GM21447 (cell line): ENCODE measurements at regions not wholly inside any gene's neighbourhood (a gene's known extent, or its start where the extent isn't known, plus 50 kb on each side); places are given as distances from the start of the nearest gene placed in this dataset.

ENCODE experiments used
- ATAC-seq: cut with Tn5 transposase; IDR thresholded peaks from one replicate; pipeline ENCODE4 v1.9.1; 2021; ENCODE audit not compliant: unreplicated experiment

DNA sequence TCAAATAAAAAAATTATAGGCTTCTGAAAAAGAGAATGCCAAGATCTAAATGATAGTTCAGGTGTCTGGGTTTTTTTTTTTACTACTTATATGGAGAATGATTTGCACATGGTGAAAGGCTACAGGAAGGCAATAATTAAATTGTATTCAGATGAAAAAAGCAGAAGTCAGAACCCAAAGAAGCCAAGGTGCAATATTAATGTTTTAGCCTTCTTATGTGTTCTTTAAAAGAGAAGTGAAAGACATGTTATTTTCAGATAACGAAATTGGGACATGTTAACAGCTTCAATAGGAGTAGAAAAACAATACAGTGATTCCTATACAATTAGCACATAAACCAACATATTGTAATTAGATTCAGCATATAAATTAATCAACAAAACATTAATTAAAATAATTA, 452.9 kb upstream of the PRMT6 start:
- no peak for ATAC-seq

GRCh38 chr1:106608841-106609240, 447.6 kb upstream of the PRMT6 start:
- ATAC-seq = no peak

DNA sequence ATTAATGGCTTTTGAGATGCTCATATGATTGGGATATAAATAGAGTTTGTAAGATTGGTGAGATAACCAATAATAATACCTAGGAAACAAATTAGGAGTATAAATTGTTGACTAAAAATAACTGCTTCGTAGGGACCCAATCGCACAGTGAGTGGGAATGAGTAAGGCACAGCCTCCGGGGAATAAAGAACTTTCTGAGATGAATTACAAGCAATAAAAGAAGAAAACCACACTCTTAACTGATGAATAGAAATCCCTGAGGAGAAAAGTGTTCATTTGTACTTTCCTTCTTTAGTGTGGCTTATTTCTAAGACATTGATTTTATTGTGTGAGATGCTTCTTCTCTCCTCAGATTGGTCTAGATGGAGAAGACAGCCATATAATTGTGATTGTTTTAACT, 443.4 kb upstream of the PRMT6 start:
- ATAC-seq = no peak

DNA sequence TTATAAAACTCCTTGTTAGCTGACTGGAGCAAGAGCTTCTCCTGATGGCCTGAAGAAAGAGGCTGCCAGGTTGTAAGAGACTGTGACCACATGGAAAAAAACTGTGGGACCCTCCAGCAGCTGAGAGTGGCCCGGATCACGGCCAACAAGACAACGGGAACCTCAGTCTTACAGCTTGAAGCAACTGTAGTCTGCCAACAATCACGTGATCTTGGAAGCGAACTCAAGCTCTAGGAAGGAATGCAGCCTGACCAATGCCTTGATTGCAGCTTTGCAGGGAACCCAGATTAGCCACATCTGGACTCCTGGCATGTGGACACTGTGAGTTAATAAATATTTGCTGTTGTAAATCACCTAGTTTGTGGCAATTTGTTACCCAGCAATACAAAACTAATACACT, 442.6 kb upstream of the PRMT6 start:
- no peak for ATAC-seq

DNA sequence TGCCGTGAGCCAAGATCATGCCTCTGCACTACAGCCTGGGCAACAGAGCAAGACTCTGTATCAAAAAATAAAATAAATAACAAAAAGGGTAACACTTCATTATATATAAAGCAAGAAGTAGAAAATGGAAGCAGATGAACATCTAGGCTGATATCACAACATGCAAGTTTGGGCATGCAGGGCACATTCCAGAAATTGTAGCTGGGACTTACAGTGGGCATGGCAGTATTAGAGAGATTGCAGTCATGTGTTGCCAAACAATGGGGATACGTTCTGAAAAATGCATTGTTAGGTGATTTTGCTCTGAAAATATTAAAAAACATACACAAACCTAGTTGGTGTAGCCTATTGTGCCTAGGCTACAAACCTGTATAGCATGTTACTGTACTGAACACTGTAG, 441.0 kb upstream of the PRMT6 start:
- no peak for ATAC-seq

GRCh38 chr1:106619080-106619826, 437.2 kb upstream of the PRMT6 start:
- ATAC-seq = no peak

GRCh38 chr1:106619827-106620134, 436.7 kb upstream of the PRMT6 start:
- no peak for ATAC-seq

DNA sequence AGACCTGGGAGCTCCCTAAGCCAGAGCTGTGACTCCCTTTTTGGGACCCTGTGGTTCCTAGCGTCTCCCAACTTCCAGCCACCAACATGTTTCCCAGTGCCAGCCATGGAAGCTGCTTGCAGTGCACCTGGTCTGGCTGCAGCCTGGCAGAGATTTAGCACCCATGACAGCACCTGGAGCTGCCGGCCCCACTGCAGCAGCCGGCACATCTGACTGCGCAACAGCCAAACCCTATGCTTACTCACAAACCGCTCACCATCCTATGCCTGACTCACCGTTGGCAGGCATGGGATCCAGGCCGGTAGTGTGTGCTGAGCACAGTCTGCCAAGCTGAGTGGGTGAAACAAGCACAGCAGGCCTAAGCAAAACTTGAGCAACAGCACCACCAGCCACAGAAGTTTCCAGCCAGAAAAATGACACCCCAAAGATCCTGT, 435.9 kb upstream of the PRMT6 start:
- ATAC-seq = no peak

GRCh38 chr1:106621853-106622252, 434.6 kb upstream of the PRMT6 start:
- no peak for ATAC-seq

DNA sequence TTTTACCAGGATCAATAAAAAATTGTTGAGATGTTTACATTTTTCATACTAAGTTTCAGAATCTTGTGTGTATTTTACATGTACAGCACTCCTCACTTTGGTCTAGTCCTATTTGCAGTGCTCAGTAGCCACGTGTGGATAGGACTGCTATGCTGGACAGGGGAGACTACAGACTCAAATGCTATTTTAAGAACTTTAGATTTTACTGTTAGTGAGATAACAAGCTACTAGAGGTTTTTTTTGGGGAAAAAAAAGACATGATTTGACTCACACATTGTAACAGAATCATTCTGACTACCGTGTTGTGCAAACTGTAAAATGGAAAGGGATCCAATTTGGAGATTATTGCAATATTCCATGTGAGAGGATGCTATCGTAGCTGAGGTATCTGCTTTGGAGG, 418.9 kb upstream of the PRMT6 start:
- ATAC-seq = no peak

DNA sequence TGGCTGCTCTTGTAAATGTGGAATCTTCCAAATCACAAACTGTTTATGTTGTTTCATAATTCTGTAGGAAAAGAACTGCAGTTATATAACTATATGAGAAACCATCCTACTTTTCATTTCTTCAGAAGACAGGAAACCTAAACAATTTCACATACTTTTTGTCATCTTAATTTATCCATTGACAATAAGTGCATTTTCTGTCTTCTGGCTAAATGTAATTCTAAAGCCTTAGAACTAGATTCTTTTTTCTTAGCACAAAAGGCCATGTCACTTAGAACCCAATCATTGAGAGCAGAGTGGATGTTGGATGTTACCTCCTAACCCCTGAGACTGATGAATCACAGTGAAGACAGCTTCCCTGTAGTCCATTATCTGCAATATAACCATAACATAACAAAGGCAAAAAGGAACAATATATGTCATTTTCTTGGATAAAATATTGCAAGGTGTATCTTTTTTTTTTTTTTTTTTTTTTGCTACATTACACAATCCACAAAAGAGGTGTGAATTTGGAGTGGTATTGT, 410.2 kb upstream of the PRMT6 start:
- no peak for ATAC-seq

DNA sequence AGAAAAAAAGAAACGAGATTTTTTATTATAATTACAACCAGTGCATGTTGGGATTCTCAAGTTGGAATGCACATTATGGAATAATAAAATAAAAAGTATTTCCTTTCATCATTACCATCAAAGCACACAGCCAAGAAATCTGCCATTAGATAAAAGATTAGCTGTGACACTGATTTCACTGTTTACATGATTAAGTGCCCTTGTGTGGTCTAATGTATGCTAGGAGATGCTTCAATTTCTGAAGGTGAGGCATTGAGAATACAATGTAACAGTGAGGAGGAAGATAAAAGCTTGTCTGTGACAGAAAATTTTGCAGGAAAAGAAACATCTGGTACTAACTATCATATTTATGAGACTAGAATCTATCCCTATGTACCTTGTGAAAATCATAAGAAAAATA, 409.7 kb upstream of the PRMT6 start:
- no peak for ATAC-seq

DNA sequence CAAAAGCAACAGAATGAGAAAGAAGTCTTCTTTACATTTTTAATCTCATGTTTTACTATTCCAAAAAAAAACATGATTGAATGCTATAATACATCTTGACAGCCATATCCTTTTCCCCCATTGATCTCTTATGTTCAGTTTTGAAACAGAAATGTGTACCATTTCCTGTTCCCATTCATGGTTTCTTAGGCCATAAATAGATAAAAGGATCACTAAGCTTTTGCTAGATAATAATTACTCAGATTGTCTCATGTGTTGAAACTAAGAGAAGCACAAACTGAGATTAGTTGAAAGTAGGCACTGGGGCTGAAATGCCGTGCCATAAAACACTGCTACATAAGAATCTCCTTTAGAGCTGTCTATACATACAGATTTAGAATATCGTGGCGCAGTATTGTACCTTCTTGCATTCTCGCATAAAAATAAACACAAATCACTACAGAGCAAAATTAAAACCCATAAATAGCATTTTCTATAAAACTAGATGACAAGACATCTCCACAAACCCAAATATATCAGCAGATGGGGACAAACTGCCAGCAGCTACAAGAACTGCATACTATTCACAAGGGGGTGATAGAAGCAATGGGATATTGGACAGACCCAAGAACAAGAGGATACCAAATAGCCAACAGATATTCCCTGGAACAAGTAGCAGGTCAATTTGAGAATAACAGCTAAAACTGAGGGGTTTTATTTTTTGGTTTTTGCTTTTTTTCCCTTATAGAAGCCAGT, 405.3 kb upstream of the PRMT6 start:
- ATAC-seq = peak; percentile 53

GRCh38 chr1:106659490-106660244, 396.8 kb upstream of the PRMT6 start:
- no peak for ATAC-seq

GRCh38 chr1:106675558-106675957, 380.9 kb upstream of the PRMT6 start:
- no peak for ATAC-seq

- ATAC-seq = no peak
Measured at GRCh38 chr1:106676021-106676420, 380.5 kb upstream of the PRMT6 start.

GRCh38 chr1:106677181-106677580, 379.3 kb upstream of the PRMT6 start:
- no peak for ATAC-seq

DNA sequence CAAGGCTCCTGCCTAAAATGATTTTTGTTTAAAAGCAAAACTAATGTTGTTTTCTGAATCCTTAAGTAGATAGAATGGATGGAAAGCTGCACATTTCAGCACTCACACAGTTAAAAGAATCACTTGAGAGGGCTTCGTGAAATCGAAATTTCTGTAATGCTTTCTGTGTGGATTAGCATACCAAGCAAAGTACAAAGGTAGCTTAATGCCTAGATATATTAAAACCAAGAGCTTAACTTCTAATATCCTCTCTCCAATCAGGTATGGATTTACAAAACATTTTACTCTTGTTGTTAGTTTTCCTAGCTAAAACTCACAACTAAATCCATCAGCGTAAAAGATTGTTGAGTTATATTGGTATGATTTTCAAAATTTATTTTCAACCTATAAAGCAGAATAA, 378.8 kb upstream of the PRMT6 start:
- no peak for ATAC-seq

DNA sequence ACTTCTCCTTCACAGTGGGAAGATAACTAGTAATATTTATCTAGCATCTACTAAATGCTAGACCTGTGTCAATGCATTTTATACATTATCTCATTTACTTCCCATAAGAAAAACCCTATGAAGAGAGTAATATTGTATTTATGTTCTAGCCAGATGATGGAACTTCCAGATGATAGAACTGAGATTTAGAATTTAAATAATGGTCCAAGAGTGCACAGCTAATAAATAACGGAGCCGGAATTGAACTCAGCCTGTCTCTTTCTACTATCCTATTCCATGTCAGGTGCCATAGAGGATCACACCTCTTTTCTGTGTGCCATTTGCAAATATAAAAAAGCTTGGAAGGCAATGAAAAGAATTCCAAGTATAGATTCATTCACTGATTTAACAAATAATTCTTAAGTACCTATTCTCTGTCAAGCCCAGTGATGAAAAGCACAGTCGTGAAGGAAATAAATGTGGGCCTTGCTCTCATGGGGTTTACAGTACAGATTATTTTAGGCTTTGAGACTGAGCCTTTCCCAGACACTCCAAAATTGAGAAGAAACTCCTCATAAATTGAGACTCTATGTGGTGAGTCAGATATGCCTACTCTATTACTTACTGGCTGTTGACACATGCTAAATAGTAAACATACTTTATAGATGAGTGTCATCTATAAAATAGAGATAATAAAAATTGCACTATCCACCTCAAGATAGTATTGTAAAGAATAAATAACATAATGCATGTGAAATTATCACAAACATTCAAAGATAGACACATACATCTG, 378.0 kb upstream of the PRMT6 start:
- no peak for ATAC-seq

DNA sequence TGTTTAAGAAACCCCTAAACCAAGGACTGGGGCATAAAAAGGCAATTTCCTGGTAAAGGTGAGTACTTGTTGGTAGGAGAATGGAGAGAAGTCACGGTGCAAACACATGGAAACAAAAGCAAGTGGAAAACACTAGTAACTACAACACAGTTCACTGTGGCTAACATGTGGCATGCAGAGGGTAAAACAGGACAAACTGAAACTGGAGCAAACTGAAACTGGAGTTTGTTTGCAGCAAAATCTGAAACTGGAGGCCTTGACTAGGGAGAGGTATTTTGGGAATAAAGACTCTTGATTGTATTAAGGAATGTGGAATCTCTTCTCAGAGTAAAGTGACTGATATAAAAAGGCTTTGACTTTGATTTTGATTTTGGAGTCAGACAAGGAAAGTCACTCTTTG, 376.3 kb upstream of the PRMT6 start:
- ATAC-seq = no peak

- no peak for ATAC-seq
Measured at GRCh38 chr1:106680776-106681344, 375.6 kb upstream of the PRMT6 start.
